DMS153 treated with DMSO at 0.1 percent for 48 hours (cell line): ENCODE measurements at regions not wholly inside any gene's neighbourhood (a gene's known extent, or its start where the extent isn't known, plus 50 kb on each side); places are given as distances from the start of the nearest gene placed in this dataset.
"Not testable (repeated sequence)": the region's sequence is repeated elsewhere in the genome, so short reads cannot be mapped to it uniquely, and the experiment has no call there.

Experiments
- DNase-seq: peaks from one replicate; lab custom pipeline; 2025; ENCODE audit not compliant: unreplicated experiment; lab: John Stamatoyannopoulos, UW

- no peak for DNase-seq
These were observed 327.7 kb downstream of the PTPRC start for GRCh38 chr1:198966519-198966918.

DNA sequence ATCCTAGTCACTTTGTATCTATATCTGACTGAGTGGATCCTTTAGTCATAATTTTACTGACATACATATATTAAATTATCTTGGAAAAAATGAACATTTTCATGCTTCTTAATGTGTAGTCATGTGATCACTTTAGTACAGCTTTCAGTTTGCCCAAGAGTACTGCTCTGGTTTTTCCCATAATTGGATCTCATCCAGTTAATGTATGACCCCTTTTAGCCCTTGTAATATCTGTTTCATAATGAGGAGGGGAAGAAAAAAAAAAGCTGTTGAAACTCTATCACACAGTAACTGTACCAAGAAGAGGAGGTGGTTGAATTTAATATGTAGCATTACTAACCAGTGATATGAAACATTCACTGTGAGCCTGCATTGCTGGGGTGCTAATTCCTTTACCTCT, 328.7 kb downstream of the PTPRC start:
- no peak for DNase-seq

GRCh38 chr1:198968866-198969265, 330.0 kb downstream of the PTPRC start:
- DNase-seq, result no peak

- DNase-seq, result no peak
These were observed 331.1 kb downstream of the PTPRC start for GRCh38 chr1:198969981-198970380.

GRCh38 chr1:198970916-198971315, 332.1 kb downstream of the PTPRC start:
- no peak for DNase-seq

DNA sequence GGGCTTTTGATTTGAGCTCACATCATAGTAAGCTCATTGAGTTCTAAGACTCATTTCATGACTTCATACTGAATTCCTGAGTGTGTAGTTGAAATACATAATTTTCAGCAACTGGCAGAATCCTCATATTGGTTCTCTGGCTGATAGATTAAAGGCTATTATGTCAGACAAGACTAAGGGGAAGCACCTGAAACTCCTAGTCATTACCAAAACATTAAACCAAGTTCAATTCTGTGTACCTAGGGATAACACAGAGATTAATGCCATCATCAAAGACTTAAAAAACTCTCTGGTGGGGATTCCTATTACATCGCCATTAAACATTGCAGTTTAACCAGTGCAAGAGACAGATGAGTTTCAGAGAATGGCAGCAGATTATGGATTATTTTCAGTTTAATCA, 339.1 kb downstream of the PTPRC start:
- no peak for DNase-seq

DNA sequence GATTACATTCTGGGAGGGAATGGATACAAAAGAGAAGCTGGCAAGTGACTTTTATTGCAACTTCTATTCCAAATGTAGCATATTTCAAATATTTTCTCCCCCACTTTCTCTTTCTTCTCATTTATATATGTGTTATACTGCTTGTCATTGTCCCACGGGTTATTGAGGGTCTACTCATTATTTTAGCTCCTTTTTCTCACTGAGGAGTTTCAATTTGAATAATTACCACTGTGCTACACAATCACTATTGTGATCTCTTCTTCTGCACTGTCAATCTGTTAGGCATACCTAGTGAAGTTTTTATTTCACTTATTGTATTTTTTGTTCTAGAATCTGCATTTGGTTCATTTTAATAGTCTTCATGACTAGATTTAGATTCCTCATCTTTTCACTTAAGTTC, 339.7 kb downstream of the PTPRC start:
- DNase-seq, result no peak

DNA sequence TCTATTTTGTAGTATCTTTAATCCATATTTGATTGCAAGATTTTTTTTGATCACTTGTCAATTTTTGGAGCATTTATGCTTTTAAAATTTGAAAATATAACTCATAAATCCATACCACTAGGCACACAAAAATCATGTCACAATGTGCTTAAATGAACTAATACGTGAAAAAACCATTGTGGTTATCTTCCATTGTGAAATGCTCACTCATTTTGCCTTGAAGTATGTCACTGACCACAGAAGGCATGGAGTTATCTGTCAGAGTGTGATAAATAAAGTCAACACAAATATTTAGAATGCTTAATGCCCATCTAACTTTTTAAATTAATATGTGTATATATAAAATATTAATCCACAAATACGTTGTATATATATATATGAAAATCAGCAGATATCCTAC, 347.2 kb downstream of the PTPRC start:
- DNase-seq, result no peak

- DNase-seq, result no peak
These were observed 347.6 kb downstream of the PTPRC start for GRCh38 chr1:198986442-198986841.

- DNase-seq, result no peak
These were observed 363.8 kb downstream of the PTPRC start for GRCh38 chr1:199002661-199003060.

- DNase-seq, result no peak
These were observed 368.6 kb downstream of the PTPRC start for GRCh38 chr1:199007423-199007822.

GRCh38 chr1:199009447-199009846, 370.6 kb downstream of the PTPRC start:
- DNase-seq, result no peak

DNA sequence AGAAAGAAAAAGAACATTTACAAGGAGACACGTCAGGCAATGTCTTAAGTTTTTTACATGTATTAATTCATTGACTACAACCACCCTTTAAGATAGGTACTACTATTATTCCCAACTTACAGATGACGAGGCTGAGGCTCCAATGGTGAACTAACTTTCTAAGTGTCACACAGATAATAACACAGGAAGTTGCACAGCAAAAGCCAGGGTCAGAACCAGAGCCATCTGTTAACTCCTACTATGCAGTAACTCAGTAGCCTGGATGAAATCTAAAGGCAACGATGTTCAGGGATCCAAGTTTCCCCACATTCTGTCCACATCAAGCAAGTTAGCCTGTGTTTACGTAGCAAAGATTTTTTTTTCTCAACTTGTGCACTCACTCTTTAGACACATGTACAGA, 371.7 kb downstream of the PTPRC start:
- DNase-seq, result no peak

DNA sequence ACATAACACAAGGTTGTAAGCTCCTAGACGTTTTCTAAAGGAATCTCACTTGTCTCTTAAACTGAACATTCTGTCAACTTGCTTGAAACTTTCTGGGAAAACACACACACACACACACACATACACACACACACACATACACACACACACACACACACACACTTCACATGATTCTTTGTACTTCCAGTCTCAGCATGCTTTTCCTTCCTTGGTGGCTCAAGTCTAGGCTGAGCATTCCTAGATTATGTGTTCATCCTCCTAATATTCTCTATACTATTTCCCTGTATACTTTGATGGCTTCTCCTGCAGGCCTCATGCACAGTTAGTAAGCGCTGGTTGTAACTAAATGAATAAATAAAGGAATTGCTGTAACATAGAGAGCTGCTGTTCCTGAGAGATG, 372.1 kb downstream of the PTPRC start:
- DNase-seq, result no peak

DNA sequence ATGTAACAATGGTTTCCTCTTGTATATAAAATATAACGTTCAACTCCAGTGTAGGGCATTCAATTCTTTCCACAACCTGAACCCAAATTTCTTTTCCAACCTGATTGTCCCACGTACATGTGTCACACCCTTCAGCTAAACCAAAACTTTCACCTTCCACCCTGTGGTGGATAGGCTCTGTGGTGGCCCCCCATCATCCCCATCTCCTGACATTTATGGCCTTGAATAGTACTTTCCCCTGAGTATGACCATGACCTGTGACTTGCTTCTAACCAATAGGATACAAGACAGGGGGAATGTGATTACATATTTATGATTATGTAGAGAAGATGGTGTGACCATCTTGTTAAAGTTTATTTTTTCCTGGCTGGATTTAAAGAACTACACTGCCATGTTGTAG, 377.0 kb downstream of the PTPRC start:
- DNase-seq, result no peak

GRCh38 chr1:199018471-199019135, 379.8 kb downstream of the PTPRC start:
- DNase-seq, result no peak

DNA sequence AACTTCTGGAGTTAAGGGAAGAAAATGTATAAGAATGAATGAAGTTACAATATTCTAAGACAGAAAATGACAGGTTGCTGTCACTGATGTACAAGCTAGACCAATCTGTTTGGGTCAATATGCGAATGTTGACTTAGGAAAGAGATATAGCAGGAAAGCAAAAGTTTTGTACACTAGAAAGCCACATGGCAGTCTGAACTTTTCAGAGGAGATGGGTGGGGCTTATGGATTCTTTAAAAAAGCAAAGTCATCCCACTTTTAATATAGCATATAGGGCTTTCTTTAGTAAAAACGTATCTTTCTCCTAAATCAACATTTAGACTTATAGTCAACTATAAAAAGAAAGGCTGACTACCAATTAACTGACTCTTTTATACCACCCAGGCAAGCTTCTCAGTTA, 381.2 kb downstream of the PTPRC start:
- no peak for DNase-seq

GRCh38 chr1:199020904-199021303, 382.1 kb downstream of the PTPRC start:
- DNase-seq, result no peak

GRCh38 chr1:199029401-199029800, 390.6 kb downstream of the PTPRC start:
- DNase-seq, result no peak

GRCh38 chr1:199029855-199030254, 391.0 kb downstream of the PTPRC start:
- DNase-seq, result no peak

GRCh38 chr1:199030541-199030940, 391.7 kb downstream of the PTPRC start:
- not testable (repeated sequence) for DNase-seq

DNA sequence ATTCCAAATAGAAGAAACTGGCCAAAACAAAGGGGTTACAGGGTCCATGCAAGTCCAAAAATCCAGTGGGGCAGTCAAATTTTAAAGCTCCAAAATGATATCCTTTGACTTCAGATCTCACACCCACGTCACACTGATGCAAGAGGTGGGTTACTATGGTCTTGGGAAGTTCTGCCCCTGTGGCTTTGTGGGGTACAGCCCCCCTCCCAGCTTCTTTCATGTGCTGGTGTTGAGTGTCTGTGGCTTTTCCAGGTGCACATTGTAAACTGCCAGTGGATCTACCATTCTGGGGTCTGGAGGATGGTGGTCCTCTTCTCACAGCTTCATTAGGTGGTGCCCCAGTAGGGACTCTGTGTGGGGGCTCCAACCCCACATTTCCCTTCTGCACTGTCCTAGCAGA, 392.3 kb downstream of the PTPRC start:
- DNase-seq, result not testable (repeated sequence)

DNA sequence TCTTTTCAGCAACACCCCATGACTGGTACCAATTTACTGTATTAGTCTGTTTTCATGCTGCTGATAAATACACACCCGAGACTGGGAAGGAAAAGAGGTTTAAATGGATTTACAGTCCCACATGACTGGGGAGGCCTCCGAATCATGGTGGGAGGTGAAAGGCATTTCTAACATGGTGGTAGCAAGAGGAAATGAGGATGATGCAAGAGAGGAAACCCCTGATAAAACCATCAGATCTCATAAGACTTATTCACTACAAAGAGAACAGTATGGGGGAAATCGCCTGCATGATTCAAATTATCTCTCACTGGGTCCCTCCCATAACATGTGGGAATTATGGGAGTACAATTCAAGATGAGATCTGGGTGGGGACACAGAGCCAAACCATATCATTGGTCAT, 393.6 kb downstream of the PTPRC start:
- DNase-seq, result not testable (repeated sequence)
